GM21528 (cell line): ENCODE measurements at regions not wholly inside any gene's neighbourhood (a gene's known extent, or its start where the extent isn't known, plus 50 kb on each side); places are given as distances from the start of the nearest gene placed in this dataset.
"Not testable (repeated sequence)": the region's sequence is repeated elsewhere in the genome, so short reads cannot be mapped to it uniquely, and the experiment has no call there.

Experiments used
- ATAC-seq: cut with Tn5 transposase; IDR thresholded peaks from one replicate; pipeline ENCODE4 v1.9.1; 2021; ENCODE audit warnings: mild to moderate bottlenecking, moderate library complexity; ENCODE audit not compliant: unreplicated experiment, low FRiP score

- no peak for ATAC-seq
These were observed 2090.9 kb upstream of the WWC1 start for GRCh38 chr5:166200532-166200931.

DNA sequence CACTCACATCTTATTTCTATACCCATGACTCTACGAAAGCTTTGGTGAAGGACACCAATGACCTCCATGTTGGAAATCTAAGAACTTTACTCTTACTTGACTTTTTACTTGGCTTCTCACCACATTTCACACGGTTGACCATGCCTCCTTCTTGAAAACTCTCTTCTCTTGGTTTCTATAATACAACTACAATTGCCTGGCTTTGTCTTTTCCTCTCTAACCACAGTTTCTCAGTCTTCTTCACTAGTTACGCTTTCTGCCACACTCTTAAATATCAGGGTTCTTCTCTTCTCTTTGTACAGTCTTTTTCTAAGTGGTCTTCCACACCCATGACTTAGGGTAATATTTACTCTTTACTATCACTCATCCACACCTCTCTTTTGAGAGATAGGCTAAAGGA is 2079.8 kb upstream of the WWC1 start:
- no peak for ATAC-seq

DNA sequence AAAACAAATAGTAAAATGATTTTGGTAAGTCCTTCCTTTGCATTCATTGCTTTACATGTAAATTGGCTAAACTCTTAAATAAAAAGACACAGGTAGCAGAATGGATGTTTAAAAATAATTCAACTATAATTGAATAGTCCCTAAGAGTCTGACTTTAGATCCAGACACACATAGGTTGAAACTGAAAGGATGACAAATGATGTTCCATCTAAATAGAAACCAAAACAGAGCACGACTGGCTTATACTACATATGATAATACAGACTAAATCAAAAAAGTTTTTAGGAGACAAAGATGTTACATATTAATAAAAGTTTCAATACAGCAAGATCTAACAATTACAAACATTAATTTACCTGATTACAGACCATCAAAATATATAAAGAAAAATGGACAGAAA is 2055.1 kb upstream of the WWC1 start:
- ATAC-seq, result no peak

GRCh38 chr5:166240705-166241104 is 2050.7 kb upstream of the WWC1 start:
- ATAC-seq, result no peak

DNA sequence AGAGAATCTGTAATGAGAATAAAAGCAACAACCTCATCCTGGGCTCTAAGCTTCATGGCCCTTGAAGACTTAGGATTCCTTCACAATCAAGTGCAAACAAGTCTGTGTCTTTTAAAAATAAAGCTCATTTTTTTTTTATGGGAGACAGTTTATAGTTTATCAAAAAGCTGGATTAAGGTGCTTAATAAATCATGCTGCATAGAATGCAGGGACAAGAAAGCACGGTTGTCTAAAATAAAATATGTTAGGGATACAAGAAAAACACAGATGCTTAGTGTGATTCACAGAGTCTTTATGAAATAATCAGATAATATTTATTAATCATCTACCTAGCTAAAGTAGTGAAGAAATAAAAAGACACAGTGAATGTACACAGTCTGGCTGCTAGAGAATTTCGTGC is 2045.9 kb upstream of the WWC1 start:
- no peak for ATAC-seq

DNA sequence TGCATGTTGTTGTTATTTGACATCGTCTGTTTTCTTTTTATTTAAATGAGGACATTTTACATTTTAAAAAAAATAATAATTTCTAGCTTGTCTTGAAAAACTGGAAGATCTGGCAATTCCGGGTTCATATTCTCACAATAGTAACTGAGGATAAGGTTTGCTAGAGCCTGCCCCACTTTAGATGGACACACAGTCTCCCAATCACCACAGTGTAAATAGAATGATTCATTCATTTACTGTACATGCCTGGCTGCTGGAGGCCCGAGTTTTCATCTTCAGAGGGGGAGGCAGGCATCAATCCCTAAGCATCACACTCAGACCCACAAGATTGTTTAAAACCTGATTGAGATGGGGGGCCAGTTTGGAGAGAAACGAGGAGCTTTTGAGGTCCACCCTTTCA is 2039.7 kb upstream of the WWC1 start:
- no peak for ATAC-seq

- no peak for ATAC-seq
These were observed 2033.8 kb upstream of the WWC1 start for GRCh38 chr5:166257661-166258060.

- ATAC-seq, result no peak
These were observed 2029.0 kb upstream of the WWC1 start for GRCh38 chr5:166262395-166262794.

GRCh38 chr5:166267907-166268306 is 2023.5 kb upstream of the WWC1 start:
- no peak for ATAC-seq

DNA sequence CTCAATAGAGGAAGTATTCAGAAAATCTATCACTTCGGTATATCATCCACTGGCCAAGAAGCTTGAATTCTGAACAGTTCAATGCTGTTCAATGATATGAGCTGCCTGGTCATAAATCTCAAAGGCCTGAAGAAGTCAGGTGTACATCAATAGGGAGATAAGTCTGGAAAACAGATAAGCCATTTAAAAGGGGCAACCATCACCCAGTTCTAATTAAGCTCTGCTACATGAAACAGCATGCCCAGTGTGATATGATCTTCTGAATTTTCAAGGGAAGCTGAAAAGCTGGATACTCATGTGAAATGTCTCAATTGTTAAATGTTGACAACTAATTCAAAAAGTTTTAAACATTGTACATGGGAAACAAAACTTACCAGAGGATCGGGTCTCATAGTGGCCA is 2020.7 kb upstream of the WWC1 start:
- no peak for ATAC-seq

GRCh38 chr5:166276006-166276405 is 2015.4 kb upstream of the WWC1 start:
- ATAC-seq, result no peak

DNA sequence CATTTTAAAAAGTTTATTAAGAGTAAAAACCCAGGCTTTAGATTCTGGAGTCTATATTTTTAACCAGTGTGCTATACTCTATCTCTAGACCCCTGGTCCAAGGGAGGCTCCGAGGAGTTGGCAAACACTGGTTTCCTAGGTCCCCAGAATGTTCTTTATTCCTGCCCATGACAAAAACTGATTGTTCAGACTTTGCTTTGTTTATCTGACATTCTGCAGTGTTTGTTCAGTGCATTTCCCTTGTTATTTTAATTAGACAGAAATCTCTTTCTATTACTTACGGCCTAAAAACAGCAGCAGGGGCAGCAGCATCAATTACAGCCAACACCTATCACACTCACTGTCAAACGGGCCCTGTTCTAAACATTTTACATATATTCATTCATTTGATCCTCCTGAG is 2011.6 kb upstream of the WWC1 start:
- no peak for ATAC-seq

DNA sequence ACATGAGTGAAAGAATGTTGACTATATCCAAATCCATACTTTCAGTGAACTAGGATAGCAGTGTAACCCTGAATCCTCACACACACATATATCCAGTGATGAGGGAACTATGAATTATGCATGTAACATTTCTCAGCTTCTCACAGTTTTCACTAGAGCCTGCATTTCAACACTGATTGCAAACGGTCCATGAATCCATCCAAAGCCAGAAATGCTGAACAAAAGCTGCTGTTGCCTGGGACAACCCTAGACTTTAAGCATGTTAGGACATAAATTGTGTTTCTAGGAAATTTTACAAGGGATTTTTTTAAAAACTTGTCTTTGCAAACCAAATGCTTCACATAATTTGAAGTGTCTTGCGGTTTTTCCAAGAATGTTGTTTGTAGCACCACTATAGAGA is 2010.0 kb upstream of the WWC1 start:
- no peak for ATAC-seq

GRCh38 chr5:166282939-166283338 is 2008.5 kb upstream of the WWC1 start:
- ATAC-seq, result no peak

GRCh38 chr5:166285361-166285760 is 2006.1 kb upstream of the WWC1 start:
- ATAC-seq, result no peak

GRCh38 chr5:166286832-166287231 is 2004.6 kb upstream of the WWC1 start:
- ATAC-seq, result no peak

DNA sequence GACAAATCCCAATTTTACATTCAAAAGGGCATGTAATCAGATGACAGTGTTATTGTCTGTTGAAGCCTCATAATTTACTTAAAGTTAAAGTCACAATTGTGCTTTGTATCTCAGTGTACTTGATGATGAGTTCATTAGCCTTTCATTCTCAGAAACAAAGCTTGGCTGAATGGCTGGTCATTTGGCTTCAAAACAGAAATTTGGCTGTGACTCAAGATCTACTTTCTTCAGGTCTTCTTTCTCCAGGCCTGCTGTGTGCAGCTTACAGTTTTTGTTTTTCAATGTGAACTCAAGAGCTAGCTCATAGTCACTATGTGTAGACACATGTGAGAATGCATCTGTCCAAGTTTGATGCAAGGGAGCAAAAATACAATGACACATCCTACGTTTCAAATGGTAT is 2003.6 kb upstream of the WWC1 start:
- ATAC-seq, result no peak

DNA sequence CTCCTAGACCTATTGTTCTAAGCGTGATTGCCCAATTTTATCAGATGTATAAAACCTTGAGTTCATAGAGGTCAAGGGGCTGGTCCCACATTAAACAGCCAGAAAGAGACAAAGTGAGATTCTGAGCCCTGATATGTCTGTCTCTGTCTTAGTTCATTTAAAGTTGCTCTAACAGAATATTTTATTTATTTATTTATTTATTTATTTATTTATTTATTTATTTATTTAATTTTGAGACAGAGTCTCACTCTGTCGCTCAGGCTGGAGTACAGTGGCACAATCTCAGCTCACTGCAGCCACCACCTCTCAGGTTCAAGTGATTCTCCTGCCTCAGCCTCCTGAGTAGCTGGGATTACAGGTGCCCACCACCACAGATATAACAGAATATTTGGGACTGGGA is 1999.6 kb upstream of the WWC1 start:
- not testable (repeated sequence) for ATAC-seq

GRCh38 chr5:166293892-166294291 is 1997.6 kb upstream of the WWC1 start:
- ATAC-seq, result no peak

DNA sequence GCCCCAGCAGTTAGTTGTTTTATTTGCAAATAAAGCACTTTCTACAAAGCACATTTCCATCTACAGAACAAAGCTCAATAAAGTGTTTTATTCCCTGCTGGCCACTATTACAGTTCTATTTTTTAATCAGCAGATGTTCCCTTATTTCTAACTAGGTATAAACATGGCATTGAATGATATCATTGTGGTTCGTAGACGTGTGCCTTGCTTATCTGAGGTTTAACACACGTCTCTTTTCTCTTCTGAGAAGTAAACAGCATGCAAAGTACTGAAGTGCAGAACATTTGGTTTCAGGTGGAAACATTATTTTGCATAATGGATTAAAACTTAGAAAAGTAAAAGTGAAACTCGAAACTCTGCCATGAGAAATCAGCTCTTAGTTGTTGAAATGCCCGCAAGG is 1989.3 kb upstream of the WWC1 start:
- no peak for ATAC-seq

GRCh38 chr5:166317425-166317824 is 1974.0 kb upstream of the WWC1 start:
- ATAC-seq, result no peak

DNA sequence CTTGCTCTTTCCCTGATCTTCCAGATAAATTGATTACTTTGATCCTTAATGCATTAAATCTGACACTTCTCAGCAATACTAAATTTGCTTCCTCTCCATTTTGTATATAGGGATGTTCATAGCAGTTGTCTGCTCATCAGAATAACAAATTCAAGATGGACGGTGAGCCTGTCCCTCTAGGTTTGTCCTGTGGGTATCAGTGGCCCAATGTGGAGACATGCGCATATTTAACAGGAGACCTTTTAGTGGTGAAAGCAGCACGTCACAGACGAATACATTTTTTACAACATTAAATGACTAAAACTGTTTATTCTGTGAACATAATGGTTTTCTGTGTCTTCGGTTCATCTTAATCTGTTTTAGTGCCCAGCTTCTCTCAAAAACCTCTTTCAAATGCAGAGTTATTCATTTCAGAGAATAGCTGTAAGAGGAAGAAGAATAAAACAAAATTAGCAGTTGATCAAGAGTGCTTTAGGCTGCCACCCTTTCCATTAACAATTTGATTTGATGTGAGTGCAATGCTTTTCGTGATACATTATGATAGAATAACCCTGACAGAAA is 1970.4 kb upstream of the WWC1 start:
- ATAC-seq, result no peak

GRCh38 chr5:166324372-166324771 is 1967.1 kb upstream of the WWC1 start:
- no peak for ATAC-seq
